RWPE1 (cell line): ENCODE measurements at regions not wholly inside any gene's neighbourhood (a gene's known extent, or its start where the extent isn't known, plus 50 kb on each side); places are given as distances from the start of the nearest gene placed in this dataset.

Source experiments
- CTCF ChIA-PET: fragments of 350-600 bp; sonication (Branson Sonifier 250); formaldehyde crosslinking; extraction: SDS; loops from one replicate; lab custom pipeline; 2021; lab: Yijun Ruan, JAX
- POLR2A ChIA-PET: fragments of 400-600 bp; formaldehyde crosslinking; extraction: SDS; loops from one replicate; lab custom pipeline; 2020; ENCODE audit warnings: antibody characterized with exemption; ENCODE audit not compliant: low non-redundant PET; lab: Yijun Ruan, JAX
- DNase-seq: peaks from one replicate; pipeline ENCODE4 v3.0.0; 2012; ENCODE audit warnings: low spot score
- H3K27ac ChIP-seq: fragments of 450-650 bp; 2 replicates; pipeline ENCODE4 v1.5.1; 2017
- TF ChIP-seq, protein P1 (sequence below): fragments of 450-650 bp; conservative IDR thresholded peaks from 2 replicates; pipeline ENCODE4 v1.5.1; 2017; ENCODE audit warnings: low read depth, mild to moderate bottlenecking

DNA sequence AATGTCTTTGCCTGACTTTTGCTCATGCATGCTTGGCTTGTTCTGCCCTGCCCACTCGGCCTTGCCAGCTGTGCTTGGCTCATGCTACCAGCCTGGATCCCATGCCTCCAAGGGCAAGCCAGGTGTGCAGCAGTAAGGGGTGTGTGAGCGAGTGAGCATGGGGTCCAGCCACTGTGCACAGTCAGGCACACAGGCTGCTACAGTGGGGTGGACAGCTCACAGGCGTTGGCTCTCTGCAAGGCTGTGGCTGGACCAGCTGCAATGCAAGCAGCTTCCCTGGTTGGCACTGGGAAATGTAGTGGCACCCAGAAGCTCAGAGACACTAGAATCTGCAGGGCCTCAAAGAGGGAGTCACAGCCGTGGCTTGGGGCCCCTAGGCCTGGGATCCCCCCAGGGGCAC is 529.7 kb downstream of the DSC3 start:
- POLR2A ChIA-PET, result no interaction called here
- TF ChIP-seq, protein P1, sequence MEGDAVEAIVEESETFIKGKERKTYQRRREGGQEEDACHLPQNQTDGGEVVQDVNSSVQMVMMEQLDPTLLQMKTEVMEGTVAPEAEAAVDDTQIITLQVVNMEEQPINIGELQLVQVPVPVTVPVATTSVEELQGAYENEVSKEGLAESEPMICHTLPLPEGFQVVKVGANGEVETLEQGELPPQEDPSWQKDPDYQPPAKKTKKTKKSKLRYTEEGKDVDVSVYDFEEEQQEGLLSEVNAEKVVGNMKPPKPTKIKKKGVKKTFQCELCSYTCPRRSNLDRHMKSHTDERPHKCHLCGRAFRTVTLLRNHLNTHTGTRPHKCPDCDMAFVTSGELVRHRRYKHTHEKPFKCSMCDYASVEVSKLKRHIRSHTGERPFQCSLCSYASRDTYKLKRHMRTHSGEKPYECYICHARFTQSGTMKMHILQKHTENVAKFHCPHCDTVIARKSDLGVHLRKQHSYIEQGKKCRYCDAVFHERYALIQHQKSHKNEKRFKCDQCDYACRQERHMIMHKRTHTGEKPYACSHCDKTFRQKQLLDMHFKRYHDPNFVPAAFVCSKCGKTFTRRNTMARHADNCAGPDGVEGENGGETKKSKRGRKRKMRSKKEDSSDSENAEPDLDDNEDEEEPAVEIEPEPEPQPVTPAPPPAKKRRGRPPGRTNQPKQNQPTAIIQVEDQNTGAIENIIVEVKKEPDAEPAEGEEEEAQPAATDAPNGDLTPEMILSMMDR, result no peak
- CTCF ChIA-PET, result no interaction called here
- no peak overlapping the region for H3K27ac ChIP-seq
- DNase-seq, result no peak

DNA sequence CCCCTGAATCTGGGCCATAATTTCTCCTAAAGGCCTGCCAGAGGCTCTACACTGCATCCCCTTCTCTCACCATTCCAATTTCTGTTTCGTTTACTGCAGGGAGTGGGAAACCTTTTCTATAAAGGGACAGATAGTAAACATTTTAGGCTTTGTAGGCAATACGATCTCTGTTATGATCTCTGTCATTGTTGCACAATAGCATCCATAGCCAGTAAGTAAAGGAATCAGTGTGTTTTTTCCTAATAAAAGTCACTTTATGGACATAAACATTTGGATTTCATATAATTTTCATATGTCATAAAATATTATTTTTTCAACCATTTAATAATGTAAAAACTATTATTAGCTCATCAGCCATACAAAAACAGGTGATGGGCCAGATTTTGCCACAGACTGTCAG is 531.7 kb downstream of the DSC3 start:
- CTCF ChIA-PET, result no interaction called here
- no peak overlapping the region for H3K27ac ChIP-seq
- DNase-seq, result no peak
- TF ChIP-seq, protein P1, result no peak
- POLR2A ChIA-PET, result no interaction called here

DNA sequence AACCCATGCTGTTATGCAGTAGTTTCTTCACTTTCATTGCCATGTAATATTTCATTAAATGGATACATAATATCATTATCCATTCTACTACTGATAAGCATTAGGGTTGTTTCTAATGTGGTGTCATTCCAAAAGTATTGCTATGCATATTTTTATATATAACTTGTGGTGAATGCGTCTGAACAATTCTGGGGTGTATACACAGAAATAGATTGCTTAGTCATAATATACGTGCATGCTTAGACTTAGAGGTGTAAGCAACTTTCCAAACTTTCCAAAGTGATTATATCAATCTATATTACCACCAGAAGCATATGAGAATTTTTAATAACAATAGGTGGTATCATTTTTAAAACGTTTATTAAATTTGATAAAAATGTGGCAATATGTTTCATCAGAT is 540.9 kb downstream of the DSC3 start:
- TF ChIP-seq, protein P1, result no peak
- DNase-seq, result no peak
- ChIA-PET CTCF (no interaction called here), POLR2A (no interaction called here)
- no peak overlapping the region for H3K27ac ChIP-seq

DNA sequence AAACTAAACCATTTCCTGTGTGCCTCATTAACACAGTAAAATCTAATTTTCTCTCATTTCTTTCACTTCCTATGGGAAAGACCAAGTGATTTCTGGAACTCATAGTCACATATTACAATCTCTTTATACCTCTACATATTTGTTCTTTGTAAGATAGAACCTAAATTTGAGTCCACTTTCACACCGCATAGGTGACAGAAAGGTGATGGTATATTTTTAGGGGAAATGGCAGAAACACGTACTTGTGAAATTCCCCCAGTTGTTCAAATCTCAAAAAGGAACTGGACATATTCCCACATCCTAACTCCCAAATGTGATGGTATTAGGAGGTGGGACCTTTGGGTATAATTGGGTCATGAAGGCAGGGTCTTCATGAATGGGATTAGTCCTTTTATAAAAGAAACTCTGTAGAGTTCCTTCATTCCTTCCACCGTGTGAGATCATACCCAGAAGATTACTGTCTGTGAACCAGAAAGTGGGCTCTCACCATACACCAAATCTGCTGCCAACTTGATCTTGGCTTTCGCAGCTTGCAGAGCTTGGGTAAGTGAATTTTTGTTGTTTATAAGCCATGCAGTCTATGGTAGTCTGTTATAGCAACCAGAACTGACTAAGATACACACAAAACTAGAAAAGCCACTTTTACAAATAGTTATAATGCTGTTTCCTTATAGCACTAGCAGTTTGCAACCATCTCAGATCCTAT is 542.1 kb downstream of the DSC3 start:
- CTCF ChIA-PET, result no interaction called here
- no peak for DNase-seq
- TF ChIP-seq, protein P1, result no peak
- H3K27ac ChIP-seq, result no peak overlapping the region
- POLR2A ChIA-PET, result no interaction called here

DNA sequence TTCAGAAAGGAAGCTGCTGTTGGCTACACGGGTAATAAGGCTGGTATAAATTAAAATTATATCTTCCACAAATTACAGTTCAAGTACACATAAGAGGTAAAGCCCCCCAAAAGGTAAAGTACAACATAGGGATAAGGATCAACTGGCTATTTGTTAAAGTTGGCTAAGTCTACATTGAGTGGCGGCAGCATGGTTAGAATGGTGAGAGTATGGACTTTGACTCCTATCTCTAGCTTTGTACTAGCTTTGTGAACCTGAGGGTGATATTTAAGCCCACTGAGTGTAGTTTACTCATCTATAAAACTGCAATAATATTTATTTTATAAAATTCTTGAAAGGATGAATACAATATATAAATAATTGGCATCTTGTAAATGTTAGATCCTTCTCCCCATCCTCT is 542.8 kb downstream of the DSC3 start:
- TF ChIP-seq, protein P1, result no peak
- POLR2A ChIA-PET, result no interaction called here

DNA sequence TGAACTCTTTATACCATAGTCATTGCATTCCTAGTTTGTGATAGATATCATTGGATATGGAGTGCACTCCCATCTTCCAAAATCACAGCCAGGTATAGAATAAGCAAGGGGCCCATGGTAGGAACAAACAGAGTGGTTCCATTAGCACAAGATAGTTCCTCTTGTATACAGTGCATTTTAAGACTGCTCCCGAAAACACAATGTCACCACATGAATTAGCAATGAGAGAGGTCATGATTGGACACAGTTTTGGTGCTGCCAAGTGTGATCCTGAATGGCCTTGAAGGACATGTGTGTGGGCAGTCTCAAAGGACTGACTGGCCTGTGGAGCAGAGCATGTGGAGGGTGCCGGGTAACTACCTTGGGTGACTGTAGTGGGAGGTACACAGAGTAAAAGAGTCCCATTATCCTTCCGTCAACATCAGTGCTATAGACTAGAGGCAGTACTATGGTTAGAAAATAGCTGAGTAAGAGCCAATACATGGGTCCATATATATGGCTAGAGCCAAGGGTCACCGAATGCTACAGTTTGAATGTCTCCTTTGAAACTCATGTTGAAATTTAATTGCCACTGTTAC is 549.9 kb downstream of the DSC3 start:
- TF ChIP-seq, protein P1, result no peak
- CTCF ChIA-PET, result interaction anchor here (0.6 kb wide), 1 partner anchor 12 kb away, joined by 3 read pairs; no protein-coding TSS in a partner anchor
- POLR2A ChIA-PET, result no interaction called here

More for the DNA sequence above, 542.8 kb downstream of the DSC3 start:
- DNase-seq, result no peak
- CTCF ChIA-PET, result no interaction called here
- no peak overlapping the region for H3K27ac ChIP-seq

More for the DNA sequence above, 549.9 kb downstream of the DSC3 start:
- no peak overlapping the region for H3K27ac ChIP-seq
- no peak for DNase-seq
